ENCODE measurements at regions not wholly inside any gene's neighbourhood (a gene's known extent, or its start where the extent isn't known, plus 50 kb on each side); places are given as distances from the start of the nearest gene placed in this dataset.

- TF ChIP-seq, protein P1, sequence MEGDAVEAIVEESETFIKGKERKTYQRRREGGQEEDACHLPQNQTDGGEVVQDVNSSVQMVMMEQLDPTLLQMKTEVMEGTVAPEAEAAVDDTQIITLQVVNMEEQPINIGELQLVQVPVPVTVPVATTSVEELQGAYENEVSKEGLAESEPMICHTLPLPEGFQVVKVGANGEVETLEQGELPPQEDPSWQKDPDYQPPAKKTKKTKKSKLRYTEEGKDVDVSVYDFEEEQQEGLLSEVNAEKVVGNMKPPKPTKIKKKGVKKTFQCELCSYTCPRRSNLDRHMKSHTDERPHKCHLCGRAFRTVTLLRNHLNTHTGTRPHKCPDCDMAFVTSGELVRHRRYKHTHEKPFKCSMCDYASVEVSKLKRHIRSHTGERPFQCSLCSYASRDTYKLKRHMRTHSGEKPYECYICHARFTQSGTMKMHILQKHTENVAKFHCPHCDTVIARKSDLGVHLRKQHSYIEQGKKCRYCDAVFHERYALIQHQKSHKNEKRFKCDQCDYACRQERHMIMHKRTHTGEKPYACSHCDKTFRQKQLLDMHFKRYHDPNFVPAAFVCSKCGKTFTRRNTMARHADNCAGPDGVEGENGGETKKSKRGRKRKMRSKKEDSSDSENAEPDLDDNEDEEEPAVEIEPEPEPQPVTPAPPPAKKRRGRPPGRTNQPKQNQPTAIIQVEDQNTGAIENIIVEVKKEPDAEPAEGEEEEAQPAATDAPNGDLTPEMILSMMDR (IDR thresholded peaks at IDR 0.05; ENCODE audit: insufficient read depth, missing control alignments) = no peak
- FAIRE-seq = no peak
These were observed 242.1 kb downstream of the GLI2 start for GRCh38 chr2:120977582-120978358.

DNA sequence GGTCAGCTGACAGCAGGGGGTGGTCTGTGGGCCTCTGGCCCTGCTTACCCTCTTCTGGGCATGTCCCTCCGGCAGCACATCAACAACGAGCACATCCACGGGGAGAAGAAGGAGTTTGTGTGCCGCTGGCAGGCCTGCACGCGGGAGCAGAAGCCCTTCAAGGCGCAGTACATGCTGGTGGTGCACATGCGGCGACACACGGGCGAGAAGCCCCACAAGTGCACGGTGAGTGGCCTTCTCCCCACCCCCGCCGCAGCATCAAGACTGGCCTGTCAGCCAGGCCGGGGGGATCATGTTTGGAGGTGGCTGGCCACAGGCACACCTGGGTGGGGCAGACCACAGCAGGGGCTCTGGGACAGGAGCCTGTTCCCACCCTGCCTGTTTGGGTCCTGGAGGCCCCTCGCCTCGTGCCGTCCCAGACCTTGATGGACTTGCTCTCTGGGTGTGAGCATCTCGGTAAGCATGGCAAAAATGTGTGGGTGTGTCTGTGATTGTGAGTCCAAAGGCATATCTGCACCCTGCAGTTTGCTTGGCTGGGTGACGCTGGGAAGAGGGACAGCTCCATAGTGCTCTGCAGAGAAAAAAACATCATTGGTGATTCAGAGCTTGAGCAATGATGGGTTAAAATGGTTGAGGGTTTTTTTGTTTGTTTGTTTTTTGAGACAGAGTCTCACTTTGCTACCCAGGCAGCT is 242.8 kb downstream of the GLI2 start:
- TF ChIP-seq, protein P1 (IDR thresholded peaks at IDR 0.05; ENCODE audit: insufficient read depth, missing control alignments) = no peak
- FAIRE-seq = no peak
- DNase-seq (ENCODE audit: insufficient read length, low spot score) = no peak

More at GRCh38 chr2:120977582-120978358, 242.1 kb downstream of the GLI2 start:
- no peak for DNase-seq (ENCODE audit: insufficient read length, low spot score)

DNA sequence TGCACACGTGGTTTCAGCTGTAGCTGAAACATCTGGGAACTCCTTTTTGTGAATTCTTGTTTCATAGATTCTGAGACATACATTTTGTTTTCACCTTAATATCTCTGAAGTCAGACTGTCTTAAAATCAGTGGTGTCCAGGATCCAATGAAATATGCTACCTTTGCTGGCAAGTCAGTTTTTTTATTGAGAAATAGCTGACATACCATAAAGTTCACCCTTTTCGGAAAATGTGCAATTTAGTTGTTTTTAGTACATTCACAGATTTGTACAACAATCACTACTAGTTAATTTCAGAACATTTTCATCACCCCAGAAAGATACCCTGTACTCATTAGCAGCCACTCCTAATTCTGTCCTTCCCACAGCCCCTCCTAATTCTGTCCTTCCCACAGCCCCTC is 243.7 kb downstream of the GLI2 start:
- no peak for FAIRE-seq
- no peak for DNase-seq (ENCODE audit: insufficient read length, low spot score)
- TF ChIP-seq, protein P1 (IDR thresholded peaks at IDR 0.05; ENCODE audit: insufficient read depth, missing control alignments) = no peak

DNA sequence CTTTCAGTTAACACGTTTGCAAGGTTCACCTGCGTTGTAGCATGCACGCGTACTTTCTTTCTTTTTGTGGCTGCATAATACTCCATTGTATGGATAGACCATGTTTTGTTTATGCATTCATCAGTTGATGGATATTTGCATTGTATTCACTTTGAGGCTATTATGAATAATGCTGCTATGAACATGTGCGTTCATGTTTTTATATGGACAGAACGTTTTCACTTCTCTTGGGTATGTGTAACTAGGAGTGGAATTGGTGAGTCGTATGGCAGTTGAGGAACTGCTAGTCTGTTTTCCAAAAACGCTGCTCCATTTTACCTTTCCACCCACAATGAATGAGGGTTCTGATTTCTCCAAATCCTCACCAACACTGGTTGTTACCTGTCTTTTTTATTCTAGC is 244.3 kb downstream of the GLI2 start:
- TF ChIP-seq, protein P1 (IDR thresholded peaks at IDR 0.05; ENCODE audit: insufficient read depth, missing control alignments) = no peak
- DNase-seq (ENCODE audit: insufficient read length, low spot score) = no peak

DNA sequence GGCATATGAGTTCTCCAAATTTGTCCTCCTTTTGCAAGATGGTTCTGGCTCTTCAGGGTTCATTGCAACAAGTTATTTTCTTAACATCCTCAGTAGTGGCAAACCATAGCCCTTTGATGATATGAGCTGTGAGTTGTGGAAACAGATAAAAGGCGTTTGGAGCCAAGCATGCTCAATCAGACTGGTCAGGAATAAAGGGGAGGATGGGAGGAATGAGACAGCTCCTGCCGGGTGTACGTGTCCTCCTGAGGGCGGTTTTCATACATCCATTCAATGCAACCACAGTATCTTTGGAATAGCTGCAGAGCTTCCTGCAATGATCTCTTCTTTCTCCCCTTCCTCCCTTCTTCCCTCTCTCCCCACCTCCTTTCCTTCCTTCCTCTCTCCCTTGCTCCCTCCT is 245.8 kb downstream of the GLI2 start:
- FAIRE-seq (no peak), DNase-seq (ENCODE audit: insufficient read length, low spot score) (no peak)
- TF ChIP-seq, protein P1 (IDR thresholded peaks at IDR 0.05; ENCODE audit: insufficient read depth, missing control alignments) = no peak

More for the DNA sequence above, 244.3 kb downstream of the GLI2 start:
- FAIRE-seq = no peak

- DNase-seq (ENCODE audit: insufficient read length, low spot score) = no peak
- FAIRE-seq = no peak
- TF ChIP-seq, protein P1 (IDR thresholded peaks at IDR 0.05; ENCODE audit: insufficient read depth, missing control alignments) = no peak
These were observed 246.9 kb downstream of the GLI2 start for GRCh38 chr2:120982598-120982997.

- TF ChIP-seq, protein P1 (IDR thresholded peaks at IDR 0.05; ENCODE audit: insufficient read depth, missing control alignments) = no peak
- FAIRE-seq (no peak), DNase-seq (ENCODE audit: insufficient read length, low spot score) (no peak)
These were observed 247.7 kb downstream of the GLI2 start for GRCh38 chr2:120983344-120983743.

Data from D721Med (cell line).